Gastrocnemius medialis (tissue), 4 donors: ENCODE measurements at regions not wholly inside any gene's neighbourhood (a gene's known extent, or its start where the extent isn't known, plus 50 kb on each side); places are given as distances from the start of the nearest gene placed in this dataset.
"Not testable (repeated sequence)": the region's sequence is repeated elsewhere in the genome, so short reads cannot be mapped to it uniquely, and the experiment has no call there.

Source experiments
- ATAC-seq, 2 donors: fragments of 150-250 bp; one replicate each; pipeline ENCODE4 v1.9.1; 2016
- DNase-seq, 2 donors: peaks; one replicate each; pipeline ENCODE4 v3.0.0-alpha.2; 2019
- H3K27ac ChIP-seq, 4 donors: fragments of 200-600 bp; sonication (generic); 1 replicate in 1 of 4; 2 replicates in 3 of 4; pipeline ENCODE4 v1.5.1; 2016 to 2018; ENCODE audit warnings: mild to moderate bottlenecking in 2 of 4, moderate library complexity in 1 of 4
- H3K27me3 ChIP-seq, 3 donors: fragments of 200-600 bp; sonication (generic) in 2 of 3; 1 replicate in 1 of 3; 2 replicates in 2 of 3; pipeline versions ENCODE4 v1.5.1 to v1.6.0; 2016 to 2019; ENCODE audit warnings: mild to moderate bottlenecking in 1 of 3, moderate library complexity in 1 of 3
- H3K36me3 ChIP-seq, 2 donors: fragments of 200-600 bp; sonication (generic) in 1 of 2; one replicate each; pipeline ENCODE4 v1.5.1; 2017 to 2018
- H3K4me1 ChIP-seq, 2 donors: fragments of 200-600 bp; sonication (generic) in 1 of 2; one replicate each; pipeline ENCODE4 v1.5.1; 2016 to 2017; ENCODE audit warnings: mild to moderate bottlenecking in 2 of 2
- H3K4me3 ChIP-seq, 4 donors: fragments of 200-600 bp; sonication (generic) in 3 of 4; 1 replicate in 1 of 4; 2 replicates in 3 of 4; pipeline ENCODE4 v1.5.1; 2016 to 2019; ENCODE audit warnings: mild to moderate bottlenecking in 2 of 4
- H3K9me3 ChIP-seq, 3 donors: fragments of 200-600 bp; sonication (generic) in 2 of 3; 1 replicate in 1 of 3; 2 replicates in 2 of 3; pipeline ENCODE4 v1.5.1; 2016 to 2019
- POLR2A ChIP-seq, 2 donors: fragments of 450-650 bp; IDR thresholded peaks; one replicate each; pipeline ENCODE4 v1.6.1; 2017; ENCODE audit warnings: antibody characterized with exemption in 2 of 2, mild to moderate bottlenecking in 2 of 2, moderate library complexity in 2 of 2
- in situ Hi-C, 4 donors: fragments of 200-750 bp; cut with MboI; loops; one replicate each; pipeline versions ENCODE4 v1.15.0 to v1.8.0; 2017; ENCODE audit warnings: low sequenced_read_pairs in 4 of 4
- intact Hi-C: fragments of 100-400 bp; cut with DNase I; formaldehyde crosslinking; loops from one replicate; pipeline ENCODE4 v1.15.1; 2023; ENCODE audit warnings: low total_unique reads
- TF ChIP-seq, protein P1 (sequence below), 5 experiments: fragments of 450-650 bp in 3 of 5; fragments of 200-600 bp in 2 of 5; sonication (generic) in 2 of 5; IDR thresholded peaks in 4 of 5; conservative IDR thresholded peaks in 1 of 5; 1 replicate in 4 of 5; 2 replicates in 1 of 5; pipeline ENCODE4 v1.5.1; 2016 to 2019; ENCODE audit warnings: antibody characterized with exemption in 5 of 5, mild to moderate bottlenecking in 3 of 5, moderate library complexity in 3 of 5

DNA sequence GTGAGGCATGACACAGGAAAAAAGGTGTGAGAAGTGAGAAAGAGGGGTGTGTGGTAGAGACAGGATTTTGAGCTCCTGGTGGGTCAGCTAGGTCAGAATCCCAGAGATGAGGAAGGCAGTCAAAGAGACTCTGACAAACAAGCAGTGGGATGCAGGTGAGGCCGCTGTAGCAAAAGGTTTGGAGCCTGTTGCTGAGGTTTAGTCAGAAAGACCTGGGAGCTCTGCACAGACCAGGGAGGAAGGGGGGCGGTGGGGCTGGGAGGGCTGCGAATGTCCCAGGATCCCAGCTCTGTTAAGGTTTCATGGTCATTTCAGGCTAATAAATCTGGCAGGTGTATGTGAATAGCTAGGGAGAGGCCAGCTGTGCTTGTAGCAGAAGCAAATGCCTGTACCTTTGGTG lies 373.9 kb upstream of the SYNCRIP start:
- DNase-seq (no peak), ATAC-seq (no peak)
- H3K36me3 ChIP-seq, result no peaks in the 10 kb centered on the region
- no peak overlapping the region for H3K4me3 ChIP-seq
- H3K27ac ChIP-seq, result no peak overlapping the region
- intact Hi-C loops (no loop called here), in situ Hi-C loops (no loop called here)
- no peak for TF ChIP-seq POLR2A (IDR thresholded peaks at IDR 0.05)
- TF ChIP-seq, protein P1, sequence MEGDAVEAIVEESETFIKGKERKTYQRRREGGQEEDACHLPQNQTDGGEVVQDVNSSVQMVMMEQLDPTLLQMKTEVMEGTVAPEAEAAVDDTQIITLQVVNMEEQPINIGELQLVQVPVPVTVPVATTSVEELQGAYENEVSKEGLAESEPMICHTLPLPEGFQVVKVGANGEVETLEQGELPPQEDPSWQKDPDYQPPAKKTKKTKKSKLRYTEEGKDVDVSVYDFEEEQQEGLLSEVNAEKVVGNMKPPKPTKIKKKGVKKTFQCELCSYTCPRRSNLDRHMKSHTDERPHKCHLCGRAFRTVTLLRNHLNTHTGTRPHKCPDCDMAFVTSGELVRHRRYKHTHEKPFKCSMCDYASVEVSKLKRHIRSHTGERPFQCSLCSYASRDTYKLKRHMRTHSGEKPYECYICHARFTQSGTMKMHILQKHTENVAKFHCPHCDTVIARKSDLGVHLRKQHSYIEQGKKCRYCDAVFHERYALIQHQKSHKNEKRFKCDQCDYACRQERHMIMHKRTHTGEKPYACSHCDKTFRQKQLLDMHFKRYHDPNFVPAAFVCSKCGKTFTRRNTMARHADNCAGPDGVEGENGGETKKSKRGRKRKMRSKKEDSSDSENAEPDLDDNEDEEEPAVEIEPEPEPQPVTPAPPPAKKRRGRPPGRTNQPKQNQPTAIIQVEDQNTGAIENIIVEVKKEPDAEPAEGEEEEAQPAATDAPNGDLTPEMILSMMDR (IDR thresholded peaks at IDR 0.05 in 4 of 5, conservative IDR thresholded peaks at IDR 0.05 in 1 of 5), result no peak
- no peaks in the 10 kb centered on the region for H3K27me3 ChIP-seq
- H3K9me3 ChIP-seq, result no peaks in the 10 kb centered on the region
- no peaks in the 10 kb centered on the region for H3K4me1 ChIP-seq

DNA sequence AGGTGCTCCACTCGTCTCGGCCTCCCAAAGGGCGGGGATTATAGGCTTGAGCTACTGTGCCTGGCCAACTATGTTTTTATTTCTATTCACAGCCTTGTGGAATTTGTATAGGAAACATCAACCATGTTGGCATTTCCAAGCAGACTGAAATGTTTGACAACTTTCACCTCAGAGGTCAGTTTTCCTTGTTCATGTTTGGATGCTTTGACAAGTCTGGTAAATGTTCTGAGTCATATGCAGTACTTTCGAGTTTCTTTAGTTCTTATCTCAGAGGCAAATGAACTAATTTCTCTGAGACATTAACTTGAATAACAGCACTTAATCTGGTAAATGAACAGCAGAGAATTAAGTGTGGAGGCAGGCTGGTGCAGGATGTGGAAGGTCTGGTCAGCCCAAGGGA lies 373.4 kb upstream of the SYNCRIP start:
- Histone ChIP-seq H3K27ac (no peak overlapping the region), H3K27me3 (no peaks in the 10 kb centered on the region), H3K4me1 (no peaks in the 10 kb centered on the region), H3K36me3 (no peaks in the 10 kb centered on the region), H3K9me3 (no peaks in the 10 kb centered on the region), H3K4me3 (no peak overlapping the region)
- no peak for ATAC-seq
- in situ Hi-C loops (no loop called here), intact Hi-C loops (no loop called here)
- DNase-seq, result no peak
- no peak for TF ChIP-seq POLR2A (IDR thresholded peaks at IDR 0.05)
- TF ChIP-seq, protein P1 (IDR thresholded peaks at IDR 0.05 in 4 of 5, conservative IDR thresholded peaks at IDR 0.05 in 1 of 5), result no peak

DNA sequence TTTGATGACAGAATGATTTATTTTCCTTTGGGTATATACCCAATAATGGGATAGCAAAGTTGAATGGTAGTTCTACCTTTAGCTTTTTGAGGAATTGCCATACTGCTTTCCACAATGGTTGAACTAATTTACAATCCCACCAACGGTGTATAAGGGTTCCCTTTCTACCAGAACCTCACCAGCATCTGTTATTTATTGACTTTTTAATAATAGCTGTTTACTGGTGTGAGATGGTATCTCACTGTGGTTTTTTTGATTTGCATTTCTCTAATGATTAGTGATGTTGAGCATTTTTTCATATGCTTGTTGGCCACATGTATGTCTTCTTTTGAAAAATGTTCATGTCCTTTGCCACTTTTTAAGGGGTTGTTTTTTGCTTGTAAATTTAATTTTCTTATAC lies 370.3 kb upstream of the SYNCRIP start:
- H3K27me3 ChIP-seq, H3K4me3 ChIP-seq, H3K9me3 ChIP-seq, DNase-seq, in situ Hi-C loops, H3K36me3 ChIP-seq, intact Hi-C loops, ATAC-seq, H3K4me1 ChIP-seq, H3K27ac ChIP-seq: not testable (repeated sequence)

DNA sequence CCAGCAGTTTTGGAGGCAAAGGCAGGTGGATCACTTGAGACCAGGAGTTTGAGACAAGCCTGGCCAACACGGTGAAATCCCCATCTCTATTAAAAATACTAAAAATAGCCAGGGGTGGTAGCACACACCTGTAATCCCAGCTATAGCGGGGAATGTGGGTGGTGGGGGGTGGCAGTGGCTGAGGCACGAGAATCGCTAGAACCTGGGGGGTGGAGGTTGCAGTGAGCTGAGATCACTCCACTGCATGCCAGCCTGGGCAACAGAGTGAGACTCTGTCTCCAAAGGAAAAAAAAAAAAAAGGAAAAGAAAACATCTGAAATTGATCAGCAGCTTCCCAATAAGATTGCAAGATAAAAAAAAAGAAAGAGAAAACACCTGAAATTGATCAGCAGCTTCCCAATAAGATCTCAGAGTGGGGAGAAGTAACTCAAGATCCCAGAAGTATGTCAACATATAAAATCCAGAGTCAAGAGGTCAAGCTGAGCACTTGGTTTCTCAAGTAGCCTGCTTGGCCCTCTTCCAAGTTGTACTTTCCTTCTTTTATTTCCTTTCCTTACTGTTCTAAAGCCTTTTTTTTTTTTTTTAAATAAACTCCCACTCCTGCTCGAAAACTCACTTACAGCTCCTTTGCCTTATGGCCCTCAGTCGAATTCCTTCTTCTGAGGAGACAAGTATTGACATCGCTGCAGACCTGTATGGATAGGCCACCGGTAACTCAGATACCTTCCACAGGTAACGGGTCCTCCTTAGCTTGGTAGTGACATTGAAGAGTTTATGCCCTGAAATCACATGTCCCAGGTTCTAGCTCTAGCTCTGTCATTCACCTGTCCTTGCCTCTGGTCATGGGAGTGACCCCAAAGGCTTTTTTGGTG lies 368.5 kb upstream of the SYNCRIP start:
- Histone ChIP-seq H3K9me3 (no peaks in the 10 kb centered on the region), H3K4me1 (no peaks in the 10 kb centered on the region), H3K4me3 (no peak overlapping the region), H3K36me3 (no peaks in the 10 kb centered on the region), H3K27me3 (no peaks in the 10 kb centered on the region), H3K27ac (no peak overlapping the region)
- in situ Hi-C loops, result no loop called here
- ATAC-seq (no peak), DNase-seq (no peak)
- TF ChIP-seq, protein P1 (IDR thresholded peaks at IDR 0.05 in 4 of 5, conservative IDR thresholded peaks at IDR 0.05 in 1 of 5), result no peak
- no peak for TF ChIP-seq POLR2A (IDR thresholded peaks at IDR 0.05)
- intact Hi-C loops, result no loop called here

DNA sequence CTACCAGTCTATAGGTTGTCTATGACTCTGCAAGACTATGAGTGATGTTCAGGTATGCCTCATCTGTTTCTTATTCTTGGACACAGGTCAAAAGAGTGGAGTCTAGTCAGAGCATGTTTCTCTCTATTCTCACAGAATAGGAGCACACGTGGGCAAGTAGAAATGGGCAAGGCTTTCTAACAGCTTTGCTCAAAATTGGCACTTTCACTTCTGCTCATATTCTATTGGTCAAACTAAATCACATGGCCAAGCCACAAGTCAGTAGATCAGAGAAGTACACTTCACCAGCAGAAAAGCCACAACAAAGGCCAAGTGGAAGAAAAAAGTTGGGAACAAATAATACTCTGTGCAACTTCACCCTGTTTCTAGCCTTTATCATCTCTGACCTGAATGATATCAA lies 354.5 kb upstream of the SYNCRIP start:
- H3K4me3 ChIP-seq, result no peak overlapping the region
- in situ Hi-C loops, result no loop called here
- no peaks in the 10 kb centered on the region for H3K9me3 ChIP-seq
- H3K36me3 ChIP-seq, result no peaks in the 10 kb centered on the region
- DNase-seq (no peak), ATAC-seq (no peak)
- intact Hi-C loops, result no loop called here
- H3K4me1 ChIP-seq, result no peaks in the 10 kb centered on the region
- no peak overlapping the region for H3K27ac ChIP-seq
- TF ChIP-seq POLR2A (IDR thresholded peaks at IDR 0.05), result no peak
- TF ChIP-seq, protein P1 (IDR thresholded peaks at IDR 0.05 in 4 of 5, conservative IDR thresholded peaks at IDR 0.05 in 1 of 5), result no peak
- no peaks in the 10 kb centered on the region for H3K27me3 ChIP-seq
